ENCODE measurements at regions not wholly inside any gene's neighbourhood (a gene's known extent, or its start where the extent isn't known, plus 50 kb on each side); places are given as distances from the start of the nearest gene placed in this dataset.
"Not testable (repeated sequence)": the region's sequence is repeated elsewhere in the genome, so short reads cannot be mapped to it uniquely, and the experiment has no call there.

GRCh38 chr10:63920926-63921325, 399.7 kb downstream of the REEP3 start:
- DNase-seq (ENCODE audit: low read depth in 2 of 2), result no peak

DNA sequence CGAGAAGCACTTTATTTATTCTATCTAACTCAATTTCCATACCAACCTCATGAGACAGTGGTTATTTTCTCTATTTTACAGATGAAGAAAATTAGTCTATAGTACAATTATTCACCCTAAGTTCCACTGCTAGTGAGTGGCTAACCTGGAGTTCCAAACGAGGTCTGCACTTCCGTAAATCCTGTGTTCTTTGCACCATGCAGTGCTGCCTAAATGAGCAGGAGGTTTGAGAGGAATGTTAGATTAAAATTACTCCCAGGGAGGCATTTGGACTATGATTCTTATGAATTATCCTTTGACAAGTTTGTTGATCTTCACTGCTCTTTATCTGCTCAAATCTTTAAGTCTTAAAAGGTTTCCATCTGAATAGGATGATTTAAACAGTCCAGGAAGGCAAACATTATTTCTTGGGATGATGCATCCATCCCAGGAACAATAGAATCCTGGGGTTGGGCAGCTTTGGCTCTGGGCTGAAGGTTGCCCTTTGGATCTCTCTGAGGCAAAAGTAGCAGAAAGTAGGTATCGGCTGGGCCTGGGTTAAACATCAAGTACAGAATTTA, 400.8 kb downstream of the REEP3 start:
- DNase-seq (ENCODE audit: low read depth in 2 of 2), result no peak

DNA sequence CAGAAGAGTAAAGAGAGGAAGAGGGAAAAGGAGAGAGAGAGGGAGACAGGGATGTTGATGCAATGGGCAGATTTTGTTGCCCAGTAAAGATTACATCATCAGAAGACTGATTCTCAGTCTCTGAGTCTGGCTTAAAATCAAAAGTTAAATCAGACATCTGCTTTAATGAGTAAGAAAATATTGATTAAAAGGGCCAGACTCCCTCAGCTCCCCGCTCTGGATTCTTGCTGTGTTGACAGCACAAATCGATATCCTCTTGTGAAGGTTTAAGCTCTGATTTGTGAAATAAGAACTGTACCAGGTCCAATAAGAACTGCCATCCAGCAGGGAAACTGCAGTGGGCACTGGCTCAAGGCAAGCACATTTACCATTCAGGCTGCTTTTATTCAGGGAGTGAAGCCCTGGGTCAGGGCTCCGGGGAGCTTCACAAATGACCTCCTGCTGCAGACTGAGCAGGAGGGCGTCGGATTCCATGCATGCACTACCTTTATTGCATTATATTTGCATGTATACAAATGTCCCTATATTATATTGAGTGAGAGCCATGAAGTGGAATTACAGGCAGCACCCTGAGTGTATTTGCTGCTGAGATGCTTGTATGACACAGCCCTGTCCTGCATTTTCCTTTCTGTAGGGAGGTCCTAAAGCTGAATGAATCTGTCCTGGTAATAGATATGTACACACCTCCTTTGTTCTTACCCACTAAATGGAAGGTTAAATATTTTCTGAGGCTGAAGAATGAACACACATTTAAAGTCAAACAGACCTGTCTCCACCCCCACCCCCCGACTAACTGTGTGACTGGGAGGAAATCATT, 401.5 kb downstream of the REEP3 start:
- DNase-seq (ENCODE audit: low read depth in 2 of 2), result no peak

- DNase-seq (ENCODE audit: low read depth in 2 of 2), result no peak
These were observed 408.7 kb downstream of the REEP3 start for GRCh38 chr10:63929831-63930467.

- DNase-seq (ENCODE audit: low read depth in 2 of 2), result no peak
These were observed 409.4 kb downstream of the REEP3 start for GRCh38 chr10:63930584-63930983.

GRCh38 chr10:63935705-63936104, 414.5 kb downstream of the REEP3 start:
- no peak for DNase-seq (ENCODE audit: low read depth in 2 of 2)

GRCh38 chr10:63940277-63940922, 419.2 kb downstream of the REEP3 start:
- no peak for DNase-seq (ENCODE audit: low read depth in 2 of 2)

GRCh38 chr10:63964406-63964805, 443.2 kb downstream of the REEP3 start:
- no peak for DNase-seq (ENCODE audit: low read depth in 2 of 2)

DNA sequence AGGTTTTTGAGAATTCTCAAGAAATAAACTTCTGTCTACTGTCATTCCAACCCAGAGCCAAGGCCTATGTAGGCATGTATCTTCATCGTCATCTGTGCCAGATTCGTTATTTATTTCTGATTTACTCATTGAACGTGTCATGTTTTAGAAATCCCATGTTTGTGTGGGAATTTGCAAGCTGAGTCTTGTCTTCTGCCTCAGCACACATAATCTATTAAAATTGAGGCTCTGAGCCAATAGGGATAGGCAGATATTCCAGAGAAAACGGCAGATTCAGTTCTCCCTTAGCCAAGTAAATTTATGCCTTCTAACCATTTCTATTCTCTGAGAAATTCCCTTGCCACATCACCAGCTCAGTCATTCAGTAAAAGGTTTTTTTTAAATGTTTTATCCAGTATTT, 444.6 kb downstream of the REEP3 start:
- DNase-seq (ENCODE audit: low read depth in 2 of 2), result no peak

DNA sequence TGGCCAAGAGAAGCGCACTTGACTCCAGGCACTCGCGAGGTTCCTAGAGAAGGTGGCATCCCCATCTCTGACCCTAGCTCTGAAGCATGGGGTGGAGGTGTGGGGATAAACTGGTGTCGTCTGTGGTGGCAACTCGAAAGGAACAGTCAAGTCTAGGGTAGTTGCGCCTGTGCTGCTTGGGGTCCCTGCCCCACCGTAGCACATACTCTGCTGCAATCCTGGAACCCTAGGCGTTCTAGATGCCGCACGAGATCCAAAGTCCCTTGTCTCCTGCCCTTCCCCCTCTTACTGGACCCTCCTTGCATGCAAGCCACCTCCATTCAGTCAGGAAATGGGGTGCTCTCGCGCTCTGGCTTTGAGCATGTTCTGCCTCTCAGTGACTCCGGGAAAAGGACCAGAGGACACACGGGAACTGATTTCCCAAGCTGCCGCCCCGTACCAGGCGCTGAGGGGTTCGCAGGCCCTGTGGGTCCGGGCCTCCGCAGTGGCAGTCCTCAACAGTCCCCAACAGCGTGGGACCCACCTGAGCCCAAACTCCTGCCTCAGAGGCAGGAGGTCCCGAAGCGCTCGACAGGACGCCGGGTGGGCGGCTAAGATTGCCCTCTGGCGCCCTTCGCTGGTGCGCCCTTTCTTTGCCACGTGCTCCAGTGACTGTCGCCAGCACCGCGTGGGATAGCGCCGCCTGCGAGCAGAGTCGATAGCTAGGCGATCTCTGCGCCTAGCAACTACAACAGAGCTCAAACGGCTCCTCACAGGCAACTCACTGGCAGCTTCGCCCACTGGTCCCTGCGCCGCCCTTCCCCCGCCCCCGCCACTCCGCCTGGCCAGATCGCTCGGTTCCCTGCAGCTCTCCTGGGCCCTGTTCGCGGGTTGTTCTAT, 452.0 kb downstream of the REEP3 start:
- DNase-seq (ENCODE audit: low read depth in 2 of 2), result no peak

- peak in 1 of 2 experiments; percentile 2 for DNase-seq (ENCODE audit: low read depth in 2 of 2)
These were observed 455.3 kb downstream of the REEP3 start for GRCh38 chr10:63976538-63976937.

DNA sequence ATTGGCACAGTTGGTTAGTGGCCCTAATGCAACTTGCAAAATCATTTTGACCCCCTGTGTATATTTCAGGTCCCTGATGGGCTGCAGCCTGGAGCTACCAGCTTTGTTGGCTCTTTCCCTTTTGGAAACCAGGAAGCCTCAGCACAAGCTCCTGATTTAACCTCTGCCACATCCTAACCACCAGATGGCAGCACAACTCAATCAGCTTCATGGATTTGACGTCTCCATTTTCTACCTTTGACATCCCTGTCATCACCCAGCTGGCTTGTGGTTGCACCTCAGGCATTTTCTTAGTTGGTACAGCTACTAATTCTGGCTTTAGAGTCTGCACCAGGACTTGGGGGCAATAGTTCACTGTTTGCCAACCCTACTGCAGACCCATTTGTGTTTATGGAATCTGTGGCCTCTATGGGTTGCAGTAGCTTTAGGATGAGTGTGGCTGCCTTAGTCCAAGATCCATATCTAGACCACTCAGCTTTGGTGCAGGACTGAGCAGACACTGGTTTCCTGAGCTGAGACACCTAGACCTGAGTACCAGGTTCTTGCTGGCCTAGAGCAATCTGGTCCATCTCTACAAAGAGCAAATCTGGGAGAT, 456.2 kb downstream of the REEP3 start:
- peak; percentile 3 to 8 for DNase-seq (ENCODE audit: low read depth in 2 of 2)

- DNase-seq (ENCODE audit: low read depth in 2 of 2), result not testable (repeated sequence)
These were observed 459.7 kb downstream of the REEP3 start for GRCh38 chr10:63980870-63981269.

DNA sequence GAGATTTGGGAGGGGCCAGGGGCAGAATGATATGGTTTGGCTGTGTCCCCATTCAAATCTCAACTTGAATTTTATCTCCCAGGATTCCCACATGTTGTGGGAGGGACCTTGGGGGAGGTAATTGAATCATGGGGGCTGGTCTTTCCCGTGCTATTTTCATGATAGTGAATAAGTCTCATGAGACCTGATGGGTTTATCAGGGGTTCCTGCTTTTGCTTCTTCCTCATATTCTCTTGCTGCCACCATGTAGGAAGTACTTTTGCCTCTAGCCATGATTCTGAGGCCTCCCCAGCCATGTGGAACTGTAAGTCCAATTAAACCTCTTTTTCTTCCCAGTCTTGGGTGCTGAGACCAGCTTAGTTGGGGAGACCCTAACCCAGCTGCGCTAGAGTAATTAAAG, 462.9 kb downstream of the REEP3 start:
- DNase-seq (ENCODE audit: low read depth in 2 of 2), result not testable (repeated sequence)

GRCh38 chr10:63986536-63986935, 465.3 kb downstream of the REEP3 start:
- no peak for DNase-seq (ENCODE audit: low read depth in 2 of 2)

- DNase-seq (ENCODE audit: low read depth in 2 of 2), result no peak
These were observed 466.0 kb downstream of the REEP3 start for GRCh38 chr10:63987212-63987611.

GRCh38 chr10:63994371-63994770, 473.2 kb downstream of the REEP3 start:
- no peak for DNase-seq (ENCODE audit: low read depth in 2 of 2)

DNA sequence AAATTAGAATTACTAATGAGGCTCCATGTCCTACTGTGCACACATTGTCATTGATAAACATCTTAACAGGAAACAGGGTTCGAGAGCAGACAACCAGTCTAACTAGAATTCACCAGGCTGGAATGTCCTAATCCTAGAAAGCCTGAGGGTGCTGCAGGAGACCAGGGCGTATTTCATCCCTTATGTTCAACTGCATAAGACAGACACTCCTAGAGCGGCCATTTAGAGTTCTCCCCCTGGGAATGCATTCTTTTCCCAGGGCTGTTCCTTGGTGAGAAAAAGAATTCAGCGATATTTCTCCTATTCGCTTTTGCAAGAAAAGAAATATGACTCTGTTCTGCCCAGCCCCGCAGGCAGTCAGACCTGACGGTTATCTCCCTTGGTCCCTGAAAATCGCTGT, 486.0 kb downstream of the REEP3 start:
- DNase-seq (ENCODE audit: low read depth in 2 of 2), result no peak

- DNase-seq (ENCODE audit: low read depth in 2 of 2), result no peak
These were observed 489.5 kb downstream of the REEP3 start for GRCh38 chr10:64010711-64011110.

DNA sequence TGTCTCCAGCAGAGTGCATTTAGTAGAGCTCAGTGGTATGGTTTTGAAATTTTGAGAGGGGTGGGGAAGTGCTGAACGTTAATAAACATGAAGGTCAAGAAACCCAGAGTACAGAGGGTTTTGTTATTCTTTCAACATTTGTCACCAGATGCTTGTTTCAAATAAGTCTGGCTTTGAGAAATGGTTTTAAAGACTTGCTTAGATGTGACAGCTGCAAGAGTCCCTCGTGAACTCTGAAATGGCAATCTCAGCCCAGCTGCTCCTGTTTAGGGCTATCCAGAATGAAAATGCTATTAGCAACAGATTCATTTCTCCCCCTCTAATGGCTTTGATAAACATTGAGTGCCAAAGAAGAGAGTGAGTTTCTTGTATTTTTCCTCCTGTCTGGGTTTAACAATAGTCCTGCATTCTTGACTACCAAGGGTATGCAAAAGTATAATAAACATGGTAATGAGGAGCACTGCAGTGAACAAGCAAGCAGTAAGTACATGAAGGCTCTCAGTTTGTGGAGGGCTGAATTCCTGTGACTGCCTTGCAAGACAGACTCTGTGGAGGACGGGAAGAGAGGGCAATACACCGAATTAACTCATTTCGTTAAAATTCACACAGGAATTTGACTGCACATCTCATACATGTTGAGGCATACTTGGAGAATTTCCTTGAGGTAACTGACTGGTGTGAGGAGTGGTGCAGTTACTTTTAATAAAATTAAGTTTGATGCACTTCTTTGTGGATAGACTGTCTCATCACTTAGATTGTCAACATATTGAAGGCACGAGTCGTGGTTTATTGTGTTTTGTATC, 490.9 kb downstream of the REEP3 start:
- no peak for DNase-seq (ENCODE audit: low read depth in 2 of 2)
